ENCODE measurements at regions not wholly inside any gene's neighbourhood (a gene's known extent, or its start where the extent isn't known, plus 50 kb on each side); places are given as distances from the start of the nearest gene placed in this dataset.
"Not testable (repeated sequence)": the region's sequence is repeated elsewhere in the genome, so short reads cannot be mapped to it uniquely, and the experiment has no call there.

- DNase-seq: peak in 1 of 2 experiments; percentile 6
Measured at GRCh38 chr5:84885485-84886258, 501.0 kb upstream of the EDIL3 start.

GRCh38 chr5:84881737-84882136 lies 497.1 kb upstream of the EDIL3 start:
- no peak for DNase-seq

GRCh38 chr5:84874196-84874595 lies 489.5 kb upstream of the EDIL3 start:
- DNase-seq: no peak

GRCh38 chr5:84872768-84873167 lies 488.1 kb upstream of the EDIL3 start:
- no peak for DNase-seq

GRCh38 chr5:84870369-84870768 lies 485.7 kb upstream of the EDIL3 start:
- DNase-seq: no peak

- DNase-seq: no peak
Measured at GRCh38 chr5:84869675-84870074, 485.0 kb upstream of the EDIL3 start.

GRCh38 chr5:84863936-84864335 lies 479.3 kb upstream of the EDIL3 start:
- DNase-seq: not testable (repeated sequence)

- DNase-seq: no peak
Measured at GRCh38 chr5:84863020-84863419, 478.3 kb upstream of the EDIL3 start.

- DNase-seq: peak in 1 of 2 experiments; percentile 22
Measured at GRCh38 chr5:84862132-84862531, 477.5 kb upstream of the EDIL3 start.

- no peak for DNase-seq
Measured at GRCh38 chr5:84861306-84861705, 476.6 kb upstream of the EDIL3 start.

- DNase-seq: no peak
Measured at GRCh38 chr5:84859056-84859455, 474.4 kb upstream of the EDIL3 start.

GRCh38 chr5:84831701-84832100 lies 447.0 kb upstream of the EDIL3 start:
- DNase-seq: no peak

GRCh38 chr5:84830265-84830664 lies 445.6 kb upstream of the EDIL3 start:
- no peak for DNase-seq

- no peak for DNase-seq
Measured at GRCh38 chr5:84825606-84826005, 440.9 kb upstream of the EDIL3 start.

- DNase-seq: no peak
Measured at GRCh38 chr5:84821924-84822323, 437.2 kb upstream of the EDIL3 start.

- no peak for DNase-seq
Measured at GRCh38 chr5:84817953-84818352, 433.3 kb upstream of the EDIL3 start.

- DNase-seq: no peak
Measured at GRCh38 chr5:84816746-84817547, 432.3 kb upstream of the EDIL3 start.

GRCh38 chr5:84816160-84816559 lies 431.5 kb upstream of the EDIL3 start:
- no peak for DNase-seq

- DNase-seq: no peak
Measured at GRCh38 chr5:84805473-84805872, 420.8 kb upstream of the EDIL3 start.

- no peak for DNase-seq
Measured at GRCh38 chr5:84796399-84796798, 411.7 kb upstream of the EDIL3 start.

GRCh38 chr5:84794486-84795035 lies 409.9 kb upstream of the EDIL3 start:
- DNase-seq: no peak

GRCh38 chr5:84791730-84792129 lies 407.1 kb upstream of the EDIL3 start:
- DNase-seq: no peak

GRCh38 chr5:84791138-84791537 lies 406.5 kb upstream of the EDIL3 start:
- no peak for DNase-seq

- no peak for DNase-seq
Measured at GRCh38 chr5:84790406-84790805, 405.7 kb upstream of the EDIL3 start.
